HepG2 (cell line): ENCODE measurements at regions not wholly inside any gene's neighbourhood (a gene's known extent, or its start where the extent isn't known, plus 50 kb on each side); places are given as distances from the start of the nearest gene placed in this dataset.

Experiments used
- ATAC-seq: fragments of 200-7000 bp; cut with Tn5 transposase; 3 replicates; pipeline ENCODE4 v1.9.1; 2020; ENCODE audit warnings: mild to moderate bottlenecking, moderate library complexity
- BruUV-seq: library from RNA; stranded (reverse); fragments of 400-500 nt; replicated peaks from 2 replicates; lab custom pipeline; 2021; lab: Mats Ljungman, UMichigan
- CTCF ChIA-PET: fragments of 300-600 bp; formaldehyde crosslinking; extraction: SDS; loops from one replicate; lab custom pipeline; 2021; ENCODE audit warnings: low total read pairs, inconsistent platforms, low intra/inter-chr PET ratio; lab: Yijun Ruan, JAX
- POLR2A ChIA-PET: fragments of 350-600 bp; sonication (Branson Sonifier 250); formaldehyde crosslinking; loops from one replicate; lab custom pipeline; 2020; ENCODE audit warnings: antibody characterized with exemption, inconsistent platforms; lab: Yijun Ruan, JAX
- DNase-seq: peaks from one replicate; pipeline ENCODE4 v3.0.0-alpha.2; 2015; ENCODE audit warnings: low spot score
- FAIRE-seq: peaks from 3 replicates; lab custom pipeline; 2011; peaks lifted over from hg19 to GRCh38; lab: Jason Lieb, UNC
- H2AFZ ChIP-seq: one replicate; pipeline ENCODE4 v1.6.1; 2011; ENCODE audit warnings: low read length, inconsistent platforms
- H3K27ac ChIP-seq: fragments of 300-600 bp; 3 replicates; pipeline ENCODE4 v1.8.0; 2011; ENCODE audit warnings: mixed run types, mild to moderate bottlenecking, mixed read lengths, low read length, inconsistent platforms; ENCODE audit not compliant: insufficient read depth; ENCODE audit errors: extremely low read length
- H3K27me3 ChIP-seq, 2 experiments: fragments of 200-600 bp in 1 of 2; 2 replicates in 1 of 2; 3 replicates in 1 of 2; pipeline versions ENCODE4 v1.6.0 to v1.8.0; 2011; ENCODE audit warnings: low read length in 2 of 2, mild to moderate bottlenecking in 2 of 2, moderate library complexity in 2 of 2, inconsistent platforms in 1 of 2; ENCODE audit not compliant: insufficient read depth in 2 of 2, control insufficient read depth in 1 of 2
- H3K36me3 ChIP-seq, 2 experiments: fragments of 200-600 bp in 1 of 2; replicated peaks in 1 of 2; 2 replicates in 1 of 2; 3 replicates in 1 of 2; pipeline versions ENCODE4 v1.5.1 to v1.8.0; 2011; ENCODE audit warnings: low read length in 2 of 2, inconsistent platforms in 1 of 2; ENCODE audit not compliant: insufficient read depth in 2 of 2, control insufficient read depth in 1 of 2
- H3K4me1 ChIP-seq: 2 replicates; pipeline ENCODE4 v1.5.1; 2012; ENCODE audit warnings: low read length, inconsistent platforms; ENCODE audit not compliant: insufficient read depth
- H3K4me2 ChIP-seq: 2 replicates; pipeline ENCODE4 v1.6.0; 2011; ENCODE audit warnings: low read depth, low read length, inconsistent platforms
- H3K4me3 ChIP-seq, 3 experiments: fragments of 200-600 bp in 1 of 3; sonication (generic), shearing (Covaris generic) in 1 of 3; replicated peaks in 1 of 3; 2 replicates each; pipeline ENCODE4 v1.5.1; 2011 to 2016; ENCODE audit warnings: low read length in 3 of 3, inconsistent platforms in 2 of 3, low read depth in 2 of 3, mild to moderate bottlenecking in 2 of 3, control low read depth in 1 of 3, mixed read lengths in 1 of 3; ENCODE audit not compliant: insufficient read depth in 1 of 3
- H3K79me2 ChIP-seq: one replicate; pipeline ENCODE4 v1.6.1; 2011; ENCODE audit warnings: low read length, inconsistent platforms; ENCODE audit not compliant: insufficient read depth
- H3K9ac ChIP-seq: 2 replicates; pipeline ENCODE4 v1.6.0; 2011; ENCODE audit warnings: mild to moderate bottlenecking, low read depth, low read length, inconsistent platforms; ENCODE audit not compliant: insufficient read depth
- H3K9me3 ChIP-seq: 2 replicates; pipeline ENCODE4 v1.5.1; 2012; ENCODE audit warnings: mild to moderate bottlenecking, low read length
- H4K20me1 ChIP-seq: 2 replicates; pipeline ENCODE4 v1.6.0; 2011; ENCODE audit warnings: inconsistent platforms, mild to moderate bottlenecking, low read length, moderate library complexity; ENCODE audit not compliant: insufficient read depth
- KDM1A ChIP-seq: IDR thresholded peaks from 2 replicates; pipeline ENCODE4 v1.6.1; 2016; ENCODE audit warnings: missing compliant biosample characterization
- MAFF ChIP-seq: IDR thresholded peaks from 2 replicates; pipeline ENCODE4 v1.6.1; 2011; ENCODE audit warnings: low read depth, low read length, improper control_type of control experiment
- MAFK ChIP-seq, 2 experiments: IDR thresholded peaks in 1 of 2; conservative IDR thresholded peaks in 1 of 2; 2 replicates each; pipeline ENCODE4 v1.6.1; 2011; ENCODE audit warnings: improper control_type of control experiment in 2 of 2, low read length in 2 of 2
- ZNF225 ChIP-seq: sonication (generic); formaldehyde crosslinking; IDR thresholded peaks from 2 replicates; pipeline ENCODE4 v1.4.0; 2020; ENCODE audit warnings: mild to moderate bottlenecking, missing genetic modification reagents
- ZSCAN5A ChIP-seq: sonication (generic); formaldehyde crosslinking; IDR thresholded peaks from 2 replicates; pipeline ENCODE4 v1.8.0; 2022; ENCODE audit warnings: mild to moderate bottlenecking, missing genetic modification reagents, borderline replicate concordance
- WGBS: methylation state at CpG from one replicate; pipeline ENCODE4 v1.1.6; 2017; ENCODE audit warnings: low lambda C conversion rate; 5-methylcytosine and 5-hydroxymethylcytosine counted together
- in situ Hi-C: cut with HindIII; loops from 2 replicates; pipeline ENCODE4 v1.10.0; 2017; ENCODE audit warnings: low pct_unique_long_range_greater_than_20kb; ENCODE audit not compliant: extremely low pct_ligation_motif_present
- intact Hi-C: fragments of 100-400 bp; cut with micrococcal nuclease; formaldehyde crosslinking; loops from one replicate; pipeline ENCODE4 v1.10.0; 2022; ENCODE audit not compliant: unreplicated experiment
- TF ChIP-seq, protein P1 (sequence below): sonication (generic); formaldehyde crosslinking; IDR thresholded peaks from 2 replicates; pipeline ENCODE4 v1.4.0; 2020; ENCODE audit warnings: mild to moderate bottlenecking, missing genetic modification reagents
- TF ChIP-seq, protein P2 (sequence below): sonication (generic); formaldehyde crosslinking; conservative IDR thresholded peaks from 2 replicates; pipeline ENCODE4 v1.4.0; 2020; ENCODE audit warnings: missing genetic modification reagents

- no peak for FAIRE-seq
- H3K36me3 ChIP-seq: no peaks in the 10 kb centered on the region
- no peak overlapping the region for H3K4me2 ChIP-seq
- H2AFZ ChIP-seq: no peak overlapping the region
- CTCF ChIA-PET: no interaction called here
- H3K27me3 ChIP-seq: no peaks in the 10 kb centered on the region
- POLR2A ChIA-PET: no interaction called here
- no peaks in the 10 kb centered on the region for H4K20me1 ChIP-seq
- intact Hi-C loops (no loop called here), in situ Hi-C loops (no loop called here)
- WGBS: 2% methylated on average over 4 of the region's 4 CpGs
- DNase-seq: no peak
- ATAC-seq: no peak
- no peak overlapping the region for H3K27ac ChIP-seq
- no peaks in the 10 kb centered on the region for H3K79me2 ChIP-seq
- no peak overlapping the region for H3K9ac ChIP-seq
- TF ChIP-seq KDM1A: no peak
- TF ChIP-seq MAFF: peak; percentile 90
- TF ChIP-seq MAFK (conservative IDR thresholded peaks at IDR 0.05 in 1 of 2, IDR thresholded peaks at IDR 0.05 in 1 of 2; ENCODE audit: low read length in 2 of 2): peak; percentile 71 to 92
- no peak overlapping the region for H3K4me3 ChIP-seq
- BruUV-seq: no TSS peak
- H3K9me3 ChIP-seq: no peaks in the 10 kb centered on the region
- H3K4me1 ChIP-seq: no peaks in the 10 kb centered on the region
These were observed 161.8 kb downstream of the DSEL start for GRCh38 chr18:67354692-67355091.

- in situ Hi-C loops (no loop called here), intact Hi-C loops (no loop called here)
- H2AFZ ChIP-seq: no peak overlapping the region
- ChIA-PET POLR2A (no interaction called here), CTCF (no interaction called here)
- DNase-seq: no peak
- FAIRE-seq: no peak
- no peaks in the 10 kb centered on the region for H3K4me1 ChIP-seq
- no peaks in the 10 kb centered on the region for H3K9me3 ChIP-seq
- H3K9ac ChIP-seq: no peak overlapping the region
- H3K27ac ChIP-seq: no peak overlapping the region
- H3K79me2 ChIP-seq: no peaks in the 10 kb centered on the region
- no peak overlapping the region for H3K4me3 ChIP-seq
- H4K20me1 ChIP-seq: no peaks in the 10 kb centered on the region
- no peaks in the 10 kb centered on the region for H3K36me3 ChIP-seq
- H3K27me3 ChIP-seq: no peaks in the 10 kb centered on the region
- 0% methylated on average over 1 of the region's 1 CpG for WGBS
- no TSS peak for BruUV-seq
- no peak overlapping the region for H3K4me2 ChIP-seq
- ATAC-seq: no peak
- TF ChIP-seq ZSCAN5A (CRISPR knock-in tag) (no peak), ZNF225 (CRISPR knock-in tag) (no peak)
- TF ChIP-seq, protein P1, sequence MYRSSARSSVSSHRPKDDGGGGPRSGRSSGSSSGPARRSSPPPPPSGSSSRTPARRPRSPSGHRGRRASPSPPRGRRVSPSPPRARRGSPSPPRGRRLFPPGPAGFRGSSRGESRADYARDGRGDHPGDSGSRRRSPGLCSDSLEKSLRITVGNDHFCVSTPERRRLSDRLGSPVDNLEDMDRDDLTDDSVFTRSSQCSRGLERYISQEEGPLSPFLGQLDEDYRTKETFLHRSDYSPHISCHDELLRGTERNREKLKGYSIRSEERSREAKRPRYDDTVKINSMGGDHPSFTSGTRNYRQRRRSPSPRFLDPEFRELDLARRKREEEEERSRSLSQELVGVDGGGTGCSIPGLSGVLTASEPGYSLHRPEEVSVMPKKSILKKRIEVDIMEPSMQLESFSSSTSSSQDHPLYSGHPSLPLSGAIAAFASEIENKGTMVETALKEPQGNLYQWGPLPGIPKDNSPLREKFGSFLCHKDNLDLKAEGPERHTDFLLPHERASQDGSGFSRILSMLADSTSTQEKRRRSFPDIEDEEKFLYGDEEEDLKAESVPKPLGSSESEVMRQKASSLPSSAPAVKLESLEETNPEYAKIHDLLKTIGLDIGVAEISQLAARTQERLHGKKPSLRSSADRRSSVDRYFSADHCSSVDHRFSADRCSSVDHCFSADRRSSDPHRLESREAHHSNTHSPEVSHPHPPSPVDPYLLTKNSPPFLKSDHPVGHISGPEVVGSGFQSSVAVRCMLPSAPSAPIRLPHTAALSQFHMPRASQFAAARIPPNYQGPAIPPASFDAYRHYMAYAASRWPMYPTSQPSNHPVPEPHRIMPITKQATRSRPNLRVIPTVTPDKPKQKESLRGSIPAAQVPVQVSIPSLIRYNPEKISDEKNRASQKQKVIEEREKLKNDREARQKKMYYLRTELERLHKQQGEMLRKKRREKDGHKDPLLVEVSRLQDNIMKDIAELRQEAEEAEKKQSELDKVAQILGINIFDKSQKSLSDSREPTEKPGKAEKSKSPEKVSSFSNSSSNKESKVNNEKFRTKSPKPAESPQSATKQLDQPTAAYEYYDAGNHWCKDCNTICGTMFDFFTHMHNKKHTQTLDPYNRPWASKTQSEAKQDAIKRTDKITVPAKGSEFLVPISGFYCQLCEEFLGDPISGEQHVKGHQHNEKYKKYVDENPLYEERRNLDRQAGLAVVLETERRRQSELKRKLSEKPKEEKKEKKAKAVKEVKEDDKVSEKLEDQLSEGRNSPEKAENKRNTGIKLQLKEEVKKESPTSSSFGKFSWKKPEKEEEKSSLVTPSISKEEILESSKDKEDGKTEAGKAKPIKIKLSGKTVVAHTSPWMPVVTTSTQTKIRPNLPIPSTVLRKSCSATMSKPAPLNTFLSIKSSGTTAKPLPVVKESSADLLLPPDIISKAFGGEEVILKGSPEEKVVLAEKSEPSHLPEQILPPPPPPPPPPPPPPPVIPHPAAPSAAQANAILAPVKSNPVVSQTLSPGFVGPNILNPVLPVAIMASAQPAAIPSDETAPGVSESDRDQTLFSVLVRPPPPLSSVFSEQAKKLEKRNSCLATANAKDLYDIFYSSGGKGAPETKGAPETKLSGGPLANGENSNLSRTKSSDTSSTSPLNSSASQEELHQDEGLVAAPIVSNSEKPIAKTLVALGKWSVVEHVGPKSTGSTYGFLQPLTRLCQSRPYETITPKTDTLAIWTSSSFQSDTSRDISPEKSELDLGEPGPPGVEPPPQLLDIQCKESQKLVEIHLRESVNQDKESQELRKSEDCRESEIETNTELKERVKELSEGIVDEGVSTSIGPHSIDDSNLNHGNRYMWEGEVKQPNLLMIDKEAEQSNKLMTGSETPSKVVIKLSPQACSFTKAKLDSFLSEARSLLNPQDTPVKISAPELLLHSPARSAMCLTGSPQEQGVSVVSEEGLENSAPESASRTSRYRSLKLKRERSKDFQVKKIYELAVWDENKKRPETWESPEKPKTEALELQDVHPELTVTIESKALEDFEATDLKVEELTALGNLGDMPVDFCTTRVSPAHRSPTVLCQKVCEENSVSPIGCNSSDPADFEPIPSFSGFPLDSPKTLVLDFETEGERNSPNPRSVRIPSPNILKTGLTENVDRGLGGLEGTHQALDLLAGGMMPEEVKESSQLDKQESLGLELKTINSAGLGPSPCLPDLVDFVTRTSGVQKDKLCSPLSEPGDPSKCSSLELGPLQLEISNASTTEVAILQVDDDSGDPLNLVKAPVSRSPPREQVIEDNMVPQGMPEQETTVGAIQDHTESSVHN (CRISPR knock-in tag): no peak
- TF ChIP-seq, protein P2, sequence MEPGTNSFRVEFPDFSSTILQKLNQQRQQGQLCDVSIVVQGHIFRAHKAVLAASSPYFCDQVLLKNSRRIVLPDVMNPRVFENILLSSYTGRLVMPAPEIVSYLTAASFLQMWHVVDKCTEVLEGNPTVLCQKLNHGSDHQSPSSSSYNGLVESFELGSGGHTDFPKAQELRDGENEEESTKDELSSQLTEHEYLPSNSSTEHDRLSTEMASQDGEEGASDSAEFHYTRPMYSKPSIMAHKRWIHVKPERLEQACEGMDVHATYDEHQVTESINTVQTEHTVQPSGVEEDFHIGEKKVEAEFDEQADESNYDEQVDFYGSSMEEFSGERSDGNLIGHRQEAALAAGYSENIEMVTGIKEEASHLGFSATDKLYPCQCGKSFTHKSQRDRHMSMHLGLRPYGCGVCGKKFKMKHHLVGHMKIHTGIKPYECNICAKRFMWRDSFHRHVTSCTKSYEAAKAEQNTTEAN (CRISPR knock-in tag): no peak
These were observed 162.4 kb downstream of the DSEL start for GRCh38 chr18:67354091-67354490.
